HG03521 (cell line): ENCODE measurements at regions not wholly inside any gene's neighbourhood (a gene's known extent, or its start where the extent isn't known, plus 50 kb on each side); places are given as distances from the start of the nearest gene placed in this dataset.

Experiments
- ATAC-seq: cut with Tn5 transposase; IDR thresholded peaks from one replicate; pipeline ENCODE4 v1.9.1; 2021; ENCODE audit warnings: mild to moderate bottlenecking, moderate library complexity; ENCODE audit not compliant: unreplicated experiment

GRCh38 chr10:57964351-57964750, 303.3 kb downstream of the IPMK start:
- ATAC-seq = no peak

- no peak for ATAC-seq
These were observed 304.1 kb downstream of the IPMK start for GRCh38 chr10:57963546-57963945.

- no peak for ATAC-seq
These were observed 304.9 kb downstream of the IPMK start for GRCh38 chr10:57962839-57963238.

GRCh38 chr10:57961487-57961886, 306.2 kb downstream of the IPMK start:
- ATAC-seq = no peak

GRCh38 chr10:57960406-57960805, 307.3 kb downstream of the IPMK start:
- ATAC-seq = no peak

- no peak for ATAC-seq
These were observed 308.2 kb downstream of the IPMK start for GRCh38 chr10:57959318-57960006.

GRCh38 chr10:57955076-57955475, 312.6 kb downstream of the IPMK start:
- ATAC-seq = no peak

GRCh38 chr10:57952741-57953140, 315.0 kb downstream of the IPMK start:
- no peak for ATAC-seq

- no peak for ATAC-seq
These were observed 317.2 kb downstream of the IPMK start for GRCh38 chr10:57950442-57950974.

- ATAC-seq = no peak
These were observed 318.9 kb downstream of the IPMK start for GRCh38 chr10:57948796-57949195.

- ATAC-seq = no peak
These were observed 320.9 kb downstream of the IPMK start for GRCh38 chr10:57946833-57947232.

GRCh38 chr10:57943701-57944100, 324.0 kb downstream of the IPMK start:
- ATAC-seq = no peak

- no peak for ATAC-seq
These were observed 342.6 kb downstream of the IPMK start for GRCh38 chr10:57925045-57925444.

- no peak for ATAC-seq
These were observed 346.6 kb downstream of the IPMK start for GRCh38 chr10:57921140-57921539.

- ATAC-seq = no peak
These were observed 347.8 kb downstream of the IPMK start for GRCh38 chr10:57919864-57920263.

GRCh38 chr10:57917019-57917418, 350.7 kb downstream of the IPMK start:
- ATAC-seq = no peak

GRCh38 chr10:57905861-57906260, 361.8 kb downstream of the IPMK start:
- ATAC-seq = no peak

- no peak for ATAC-seq
These were observed 362.7 kb downstream of the IPMK start for GRCh38 chr10:57905010-57905409.

GRCh38 chr10:57898231-57898630, 369.5 kb downstream of the IPMK start:
- no peak for ATAC-seq

GRCh38 chr10:57897611-57898010, 370.1 kb downstream of the IPMK start:
- ATAC-seq = no peak

GRCh38 chr10:57894361-57894760, 373.3 kb downstream of the IPMK start:
- ATAC-seq = no peak

- ATAC-seq = no peak
These were observed 376.3 kb downstream of the IPMK start for GRCh38 chr10:57891201-57892006.
